DOHH2 (cell line): ENCODE measurements at regions not wholly inside any gene's neighbourhood (a gene's known extent, or its start where the extent isn't known, plus 50 kb on each side); places are given as distances from the start of the nearest gene placed in this dataset.

Source experiments
- CTCF ChIP-seq: fragments of 200-600 bp; sonication (generic); IDR thresholded peaks from one replicate; pipeline ENCODE4 v1.5.1; 2014; ENCODE audit warnings: antibody characterized with exemption, mild to moderate bottlenecking, low read depth, low read length; ENCODE audit not compliant: poor library complexity, severe bottlenecking
- EZH2phosphoT487 ChIP-seq: fragments of 200-600 bp; sonication (generic); IDR thresholded peaks from 2 replicates; pipeline ENCODE4 v1.6.1; 2017; ENCODE audit warnings: borderline replicate concordance, mild to moderate bottlenecking, antibody characterized with exemption, low read length, moderate library complexity, mixed read lengths

- TF ChIP-seq CTCF (no peak), EZH2phosphoT487 (no peak)
Observed at GRCh38 chr4:114196606-114197005, 217.2 kb upstream of the ARSJ start.
